ENCODE measurements at regions not wholly inside any gene's neighbourhood (a gene's known extent, or its start where the extent isn't known, plus 50 kb on each side); places are given as distances from the start of the nearest gene placed in this dataset.

DNA sequence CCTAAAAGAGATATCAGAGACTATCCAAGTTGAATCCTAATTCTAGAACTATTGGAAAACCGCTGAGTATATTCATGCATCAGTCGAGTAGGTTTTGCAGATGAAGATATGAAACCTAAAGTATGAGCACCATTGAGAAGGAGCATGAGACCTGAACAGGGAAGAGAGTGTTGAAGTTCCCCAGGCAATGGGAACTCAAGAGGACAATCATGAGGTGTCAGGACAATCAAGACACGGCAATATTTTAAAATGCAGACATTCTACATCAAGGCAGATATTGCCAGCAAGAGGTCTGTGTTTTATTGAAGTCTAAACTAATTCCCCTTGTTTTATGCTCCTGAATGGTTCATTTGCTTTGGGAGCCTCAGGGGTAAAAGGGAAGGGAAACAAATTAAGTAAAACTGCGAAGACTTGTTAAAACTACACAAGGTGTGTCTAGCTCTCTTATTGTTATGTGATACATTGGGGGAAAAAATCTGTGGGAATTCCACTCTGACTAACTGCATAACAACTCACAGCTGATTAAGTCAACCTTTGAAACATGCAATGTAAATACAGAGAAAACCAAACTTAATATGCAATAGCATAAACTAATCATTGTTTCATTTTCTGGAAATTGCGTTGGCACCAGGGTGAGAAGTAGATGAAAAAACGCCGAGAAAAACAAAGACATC lies 347.9 kb upstream of the ADGRL2 start:
- H3K4me3 ChIP-seq, result no peak overlapping the region
- no peaks in the 10 kb centered on the region for H3K4me1 ChIP-seq (replicated peaks)
- H3K27me3 ChIP-seq (replicated peaks; ENCODE audit: insufficient read depth), result no peaks in the 10 kb centered on the region
- no peaks in the 10 kb centered on the region for H3K36me3 ChIP-seq
- TF ChIP-seq POLR2AphosphoS5 (IDR thresholded peaks at IDR 0.05), result no peak
- TF ChIP-seq, protein P1, sequence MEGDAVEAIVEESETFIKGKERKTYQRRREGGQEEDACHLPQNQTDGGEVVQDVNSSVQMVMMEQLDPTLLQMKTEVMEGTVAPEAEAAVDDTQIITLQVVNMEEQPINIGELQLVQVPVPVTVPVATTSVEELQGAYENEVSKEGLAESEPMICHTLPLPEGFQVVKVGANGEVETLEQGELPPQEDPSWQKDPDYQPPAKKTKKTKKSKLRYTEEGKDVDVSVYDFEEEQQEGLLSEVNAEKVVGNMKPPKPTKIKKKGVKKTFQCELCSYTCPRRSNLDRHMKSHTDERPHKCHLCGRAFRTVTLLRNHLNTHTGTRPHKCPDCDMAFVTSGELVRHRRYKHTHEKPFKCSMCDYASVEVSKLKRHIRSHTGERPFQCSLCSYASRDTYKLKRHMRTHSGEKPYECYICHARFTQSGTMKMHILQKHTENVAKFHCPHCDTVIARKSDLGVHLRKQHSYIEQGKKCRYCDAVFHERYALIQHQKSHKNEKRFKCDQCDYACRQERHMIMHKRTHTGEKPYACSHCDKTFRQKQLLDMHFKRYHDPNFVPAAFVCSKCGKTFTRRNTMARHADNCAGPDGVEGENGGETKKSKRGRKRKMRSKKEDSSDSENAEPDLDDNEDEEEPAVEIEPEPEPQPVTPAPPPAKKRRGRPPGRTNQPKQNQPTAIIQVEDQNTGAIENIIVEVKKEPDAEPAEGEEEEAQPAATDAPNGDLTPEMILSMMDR (IDR thresholded peaks at IDR 0.05), result no peak
- no peak for TF ChIP-seq POLR2A (IDR thresholded peaks at IDR 0.05)
- DNase-seq (ENCODE audit: low spot score), result no peak
- intact Hi-C loops (cut with DNase I), result no loop called here
- no peaks in the 10 kb centered on the region for H3K9me3 ChIP-seq
- H3K27ac ChIP-seq, result no peak overlapping the region
- WGBS, result 64% methylated on average over 7 of the region's 7 CpGs

DNA sequence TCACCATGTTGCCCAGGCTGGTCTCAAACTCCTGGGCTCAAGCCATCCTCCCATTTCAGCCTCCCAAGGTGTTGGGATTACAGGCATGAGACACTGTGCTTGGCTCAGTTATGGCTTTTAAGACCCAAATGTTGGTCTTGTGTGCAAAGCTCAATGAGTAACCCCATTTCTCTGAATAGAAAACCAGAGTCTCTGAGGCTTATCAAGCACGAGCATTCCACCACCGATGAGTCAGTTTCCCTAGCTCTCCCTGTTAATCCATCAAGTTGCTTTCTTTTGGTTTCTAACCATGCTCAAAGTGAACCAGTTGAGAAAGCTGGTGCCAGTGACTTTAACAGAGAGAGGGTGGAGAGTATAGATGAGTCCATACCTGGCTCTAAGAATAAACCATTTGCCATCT lies 350.9 kb upstream of the ADGRL2 start:
- no peak for TF ChIP-seq POLR2A (IDR thresholded peaks at IDR 0.05)
- TF ChIP-seq, protein P1 (IDR thresholded peaks at IDR 0.05), result no peak
- no peak for TF ChIP-seq POLR2AphosphoS5 (IDR thresholded peaks at IDR 0.05)
- 95% methylated on average over 2 of the region's 2 CpGs for WGBS
- Histone ChIP-seq H3K27ac (no peak overlapping the region), H3K36me3 (no peaks in the 10 kb centered on the region), H3K9me3 (no peaks in the 10 kb centered on the region), H3K27me3 (replicated peaks; ENCODE audit: insufficient read depth) (no peaks in the 10 kb centered on the region), H3K4me3 (no peak overlapping the region), H3K4me1 (replicated peaks) (no peaks in the 10 kb centered on the region)
- intact Hi-C loops (cut with DNase I), result no loop called here
- no peak for DNase-seq (ENCODE audit: low spot score)

DNA sequence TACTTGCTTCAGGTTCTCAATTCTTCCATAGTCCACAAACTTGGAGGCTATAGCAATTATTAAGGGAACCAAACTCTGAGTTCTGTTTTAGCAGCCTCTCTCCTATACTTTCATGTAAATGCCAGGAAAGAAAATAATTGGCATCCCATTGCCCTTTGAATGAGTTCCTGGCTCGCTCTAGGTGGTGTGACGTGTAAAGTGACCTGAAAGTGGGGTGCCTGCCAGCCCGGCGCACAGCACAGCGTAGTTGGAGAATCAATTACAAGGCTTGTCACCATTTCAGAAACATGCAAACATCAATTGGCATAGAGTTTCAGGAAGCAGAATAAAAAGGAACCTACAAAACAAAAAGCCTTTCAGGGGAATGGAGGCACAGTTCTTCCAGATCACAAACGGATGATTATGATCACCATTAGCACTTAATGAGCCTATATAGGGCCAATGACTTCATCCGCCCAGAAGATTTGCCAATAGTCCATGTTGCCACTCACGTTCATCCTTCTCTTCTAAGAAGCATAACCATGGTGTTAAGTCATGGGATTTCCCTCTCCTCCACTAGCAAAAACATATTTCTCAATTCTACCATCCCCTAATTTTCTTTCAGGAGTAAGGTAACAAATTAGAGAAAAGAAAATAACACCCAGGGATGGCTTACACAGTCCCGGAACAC lies 354.6 kb upstream of the ADGRL2 start:
- WGBS, result 32% methylated on average over 9 of the region's 9 CpGs
- intact Hi-C loops (cut with DNase I), result no loop called here
- no peak overlapping the region for H3K27ac ChIP-seq

DNA sequence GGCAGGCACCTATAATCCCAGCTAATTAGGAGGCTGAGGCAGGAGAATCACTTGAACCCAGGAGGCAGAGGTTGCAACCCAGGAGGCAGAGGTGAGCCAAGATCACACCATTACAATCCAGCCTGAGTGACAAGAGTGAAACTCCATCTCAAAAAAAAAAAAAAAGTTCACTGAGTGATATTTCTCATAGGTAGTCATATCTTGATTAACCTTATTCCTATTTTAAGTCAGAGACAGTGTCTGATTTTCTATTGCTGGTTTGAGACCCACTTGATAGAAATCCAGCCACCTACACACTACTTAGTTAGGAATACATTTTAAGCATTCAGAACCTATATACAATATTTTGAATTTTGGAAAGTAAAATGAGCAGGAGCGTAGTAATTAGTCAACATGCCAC lies 357.4 kb upstream of the ADGRL2 start:
- Histone ChIP-seq H3K9me3 (no peaks in the 10 kb centered on the region), H3K27me3 (replicated peaks; ENCODE audit: insufficient read depth) (no peaks in the 10 kb centered on the region), H3K4me3 (no peak overlapping the region), H3K4me1 (replicated peaks) (no peaks in the 10 kb centered on the region), H3K36me3 (no peaks in the 10 kb centered on the region), H3K27ac (no peak overlapping the region)
- WGBS, result 97% methylated on average over 1 of the region's 1 CpG
- DNase-seq (ENCODE audit: low spot score), result no peak
- TF ChIP-seq, protein P1 (IDR thresholded peaks at IDR 0.05), result no peak
- TF ChIP-seq POLR2A (IDR thresholded peaks at IDR 0.05) (no peak), POLR2AphosphoS5 (IDR thresholded peaks at IDR 0.05) (no peak)
- intact Hi-C loops (cut with DNase I), result no loop called here

More for the DNA sequence above, 354.6 kb upstream of the ADGRL2 start:
- no peaks in the 10 kb centered on the region for H3K9me3 ChIP-seq
- TF ChIP-seq, protein P1 (IDR thresholded peaks at IDR 0.05), result no peak
- TF ChIP-seq POLR2A (IDR thresholded peaks at IDR 0.05) (no peak), POLR2AphosphoS5 (IDR thresholded peaks at IDR 0.05) (no peak)
- no peak overlapping the region for H3K4me3 ChIP-seq
- H3K36me3 ChIP-seq, result no peaks in the 10 kb centered on the region
- no peaks in the 10 kb centered on the region for H3K27me3 ChIP-seq (replicated peaks; ENCODE audit: insufficient read depth)
- H3K4me1 ChIP-seq (replicated peaks), result no peaks in the 10 kb centered on the region
- DNase-seq (ENCODE audit: low spot score), result peak; percentile 46

Measured in prostate gland (tissue), 2 donors.